ENCODE measurements at regions not wholly inside any gene's neighbourhood (a gene's known extent, or its start where the extent isn't known, plus 50 kb on each side); places are given as distances from the start of the nearest gene placed in this dataset.

GRCh38 chr12:93111773-93112172, 182.7 kb upstream of the EEA1 start:
- Histone ChIP-seq H3K9ac (no peak overlapping the region), H3K27me3 (ENCODE audit: insufficient read depth) (no peaks in the 10 kb centered on the region), H3K79me2 (ENCODE audit: insufficient read depth) (no peaks in the 10 kb centered on the region), H3K4me2 (no peak overlapping the region), H3K9me3 (no peaks in the 10 kb centered on the region), H3F3A (replicated peaks; ENCODE audit: insufficient read depth) (peaks cover 18% of the 10 kb centered on the region), H3K27ac (ENCODE audit: low read depth in 2 of 2, low read length in 1 of 2) (no peak overlapping the region; a peak in 1 of 4 replicates), H3K36me3 (replicated peaks in 1 of 2; ENCODE audit: control insufficient read depth in 1 of 2, insufficient read depth in 2 of 2, low read length in 1 of 2) (no peaks in the 10 kb centered on the region), H3K4me3 (ENCODE audit: low read depth in 2 of 2, low read length in 1 of 2) (no peak overlapping the region), H3K4me1 (ENCODE audit: control insufficient read depth in 1 of 2, insufficient read depth in 2 of 2, low read depth in 1 of 2, low read length in 1 of 2) (peaks cover 13 to 48% of the 10 kb centered on the region in 2 experiments), H3K9me2 (no peaks in the 10 kb centered on the region), H2AFZ (ENCODE audit: low read depth) (no peak overlapping the region), H4K20me1 (ENCODE audit: insufficient read depth) (no peaks in the 10 kb centered on the region)
- no peak for DNase-seq
- no peak for TF ChIP-seq FOXJ3 (CRISPR knock-in tag; IDR thresholded peaks at IDR 0.05)
- no peak for TF ChIP-seq IRF3 (IDR thresholded peaks at IDR 0.05; ENCODE audit: low read depth, low read length)
- CTCF ChIA-PET: interaction anchor here (0.6 kb wide), 1 partner anchor 173 kb away, joined by 3 read pairs; no protein-coding TSS in a partner anchor
- POLR2A ChIA-PET: no interaction called here
- WGBS (ENCODE audit: low lambda C conversion rate): 96% methylated on average over 2 of the region's 2 CpGs

GRCh38 chr12:93113317-93114006, 184.4 kb upstream of the EEA1 start:
- H3K4me3 ChIP-seq (ENCODE audit: low read depth in 2 of 2, low read length in 1 of 2): no peak overlapping the region
- POLR2A ChIA-PET: no interaction called here
- no peak for DNase-seq
- H3K9me2 ChIP-seq: no peaks in the 10 kb centered on the region
- no peaks in the 10 kb centered on the region for H4K20me1 ChIP-seq (ENCODE audit: insufficient read depth)
- CTCF ChIA-PET: no interaction called here
- no peaks in the 10 kb centered on the region for H3K27me3 ChIP-seq (ENCODE audit: insufficient read depth)
- peaks cover 7 to 34% of the 10 kb centered on the region in 2 experiments for H3K4me1 ChIP-seq (ENCODE audit: control insufficient read depth in 1 of 2, insufficient read depth in 2 of 2, low read depth in 1 of 2, low read length in 1 of 2)
- H3K79me2 ChIP-seq (ENCODE audit: insufficient read depth): no peaks in the 10 kb centered on the region
- H3K27ac ChIP-seq (ENCODE audit: low read depth in 2 of 2, low read length in 1 of 2): peak overlapping the region; percentile 80 to 90
- TF ChIP-seq MXI1 (IDR thresholded peaks at IDR 0.05; ENCODE audit: low read depth, low read length) (no peak), MEF2A (IDR thresholded peaks at IDR 0.05; ENCODE audit: borderline replicate concordance, low read depth) (no peak), IRF3 (IDR thresholded peaks at IDR 0.05; ENCODE audit: low read depth, low read length) (no peak), PBX3 (IDR thresholded peaks at IDR 0.05) (peak; percentile 36; the same call in 1 of the 2 replicates)
- H3K4me2 ChIP-seq: no peak overlapping the region
- no peaks in the 10 kb centered on the region for H3K36me3 ChIP-seq (replicated peaks in 1 of 2; ENCODE audit: control insufficient read depth in 1 of 2, insufficient read depth in 2 of 2, low read length in 1 of 2)
- H2AFZ ChIP-seq (ENCODE audit: low read depth): peak overlapping the region; percentile 68
- WGBS (ENCODE audit: low lambda C conversion rate): 79% methylated on average over 2 of the region's 2 CpGs
- H3K9ac ChIP-seq: no peak overlapping the region
- H3F3A ChIP-seq (replicated peaks; ENCODE audit: insufficient read depth): peaks cover 17% of the 10 kb centered on the region
- H3K9me3 ChIP-seq: no peaks in the 10 kb centered on the region

- H3K4me3 ChIP-seq (ENCODE audit: low read depth in 2 of 2, low read length in 1 of 2): no peak overlapping the region
- WGBS (ENCODE audit: low lambda C conversion rate): 41% methylated on average over 6 of the region's 6 CpGs
- peaks cover 7 to 18% of the 10 kb centered on the region in 2 experiments for H3K4me1 ChIP-seq (ENCODE audit: control insufficient read depth in 1 of 2, insufficient read depth in 2 of 2, low read depth in 1 of 2, low read length in 1 of 2)
- peak overlapping the region; percentile 80 to 90 for H3K27ac ChIP-seq (ENCODE audit: low read depth in 2 of 2, low read length in 1 of 2)
- no peaks in the 10 kb centered on the region for H3K9me2 ChIP-seq
- H3K9ac ChIP-seq: no peak overlapping the region
- H3K9me3 ChIP-seq: no peaks in the 10 kb centered on the region
- H3K36me3 ChIP-seq (replicated peaks in 1 of 2; ENCODE audit: control insufficient read depth in 1 of 2, insufficient read depth in 2 of 2, low read length in 1 of 2): no peaks in the 10 kb centered on the region
- peaks cover 5% of the 10 kb centered on the region for H3F3A ChIP-seq (replicated peaks; ENCODE audit: insufficient read depth)
- ChIA-PET POLR2A (no interaction called here), CTCF (no interaction called here)
- no peaks in the 10 kb centered on the region for H4K20me1 ChIP-seq (ENCODE audit: insufficient read depth)
- no peaks in the 10 kb centered on the region for H3K79me2 ChIP-seq (ENCODE audit: insufficient read depth)
- peak; percentile 95 for TF ChIP-seq TCF12 (IDR thresholded peaks at IDR 0.05)
- peak; percentile 94 for TF ChIP-seq MEF2A (IDR thresholded peaks at IDR 0.05; ENCODE audit: borderline replicate concordance, low read depth)
- TF ChIP-seq EP300 (IDR thresholded peaks at IDR 0.05; ENCODE audit: borderline replicate concordance in 1 of 2, low read depth in 1 of 2, low read length in 1 of 2): peak in 1 of 2 experiments; percentile 44; a peak in 1 of 4 replicates
- TF ChIP-seq MXI1 (IDR thresholded peaks at IDR 0.05; ENCODE audit: low read depth, low read length): no peak
- peak; percentile 34; the same call in 1 of the 2 replicates for TF ChIP-seq PBX3 (IDR thresholded peaks at IDR 0.05)
- TF ChIP-seq POLR2AphosphoS5 (IDR thresholded peaks at IDR 0.05; ENCODE audit: low read depth, low read length): peak; percentile 35; the same call in 1 of the 2 replicates
- peak; percentile 20 for DNase-seq
- H3K27me3 ChIP-seq (ENCODE audit: insufficient read depth): no peaks in the 10 kb centered on the region
- peak overlapping the region; percentile 64 for H2AFZ ChIP-seq (ENCODE audit: low read depth)
- H3K4me2 ChIP-seq: peak overlapping the region; percentile 59; the same call in 1 of the 2 replicates
Measured at GRCh38 chr12:93115198-93115601, 186.1 kb upstream of the EEA1 start.

All from SK-N-SH (cell line).